SH-SY5Y (cell line): ENCODE measurements at regions not wholly inside any gene's neighbourhood (a gene's known extent, or its start where the extent isn't known, plus 50 kb on each side); places are given as distances from the start of the nearest gene placed in this dataset.

Experiments
- GATA2 ChIP-seq: IDR thresholded peaks from 2 replicates; pipeline ENCODE4 v1.6.1; 2011; ENCODE audit warnings: mild to moderate bottlenecking, low read depth, low read length
- GATA3 ChIP-seq: IDR thresholded peaks from 2 replicates; pipeline ENCODE4 v1.6.1; 2011; ENCODE audit warnings: low read depth, mild to moderate bottlenecking, low read length, moderate library complexity

DNA sequence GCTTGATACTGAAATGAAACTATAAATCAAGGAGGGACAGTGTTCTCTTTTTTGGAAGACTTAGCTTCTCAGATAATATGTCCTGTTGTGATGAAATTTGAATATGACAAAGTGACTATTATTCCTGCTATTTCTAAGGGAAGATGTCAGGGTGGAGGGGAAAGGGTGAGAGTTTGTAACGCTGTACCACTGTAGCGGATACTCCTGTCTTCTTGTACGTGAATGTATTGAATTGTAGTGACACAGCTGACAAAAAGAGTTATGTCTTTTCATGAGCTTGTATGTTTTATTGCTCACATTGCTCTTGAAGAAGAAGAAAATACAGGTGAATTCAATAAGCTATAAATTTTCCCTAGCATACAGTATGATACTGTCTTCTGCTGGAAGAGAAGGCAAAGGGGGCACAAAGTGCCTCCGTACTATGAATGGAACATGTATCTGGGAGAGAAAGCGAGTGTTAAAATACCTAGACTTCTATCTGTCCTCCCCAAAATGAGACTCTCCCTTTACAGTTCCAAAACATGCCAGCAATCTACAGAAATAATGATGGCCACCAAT is 538.5 kb upstream of the LRRC4C start:
- TF ChIP-seq GATA2 (no peak), GATA3 (no peak)
